NB4 (cell line): ENCODE measurements at regions not wholly inside any gene's neighbourhood (a gene's known extent, or its start where the extent isn't known, plus 50 kb on each side); places are given as distances from the start of the nearest gene placed in this dataset.

Experiments used
- CTCF ChIP-seq: IDR thresholded peaks from one replicate; pipeline ENCODE4 v1.5.1; 2012; ENCODE audit warnings: low read depth, low read length
- MAX ChIP-seq: IDR thresholded peaks from 2 replicates; pipeline ENCODE4 v1.6.1; 2011; ENCODE audit warnings: low read depth, low read length
- MYC ChIP-seq: IDR thresholded peaks from 2 replicates; pipeline ENCODE4 v1.6.1; 2011; ENCODE audit warnings: low read depth, low read length
- POLR2A ChIP-seq: IDR thresholded peaks from 2 replicates; pipeline ENCODE4 v1.6.1; 2011; ENCODE audit warnings: mild to moderate bottlenecking; ENCODE audit not compliant: insufficient read length; ENCODE audit errors: extremely low read depth

DNA sequence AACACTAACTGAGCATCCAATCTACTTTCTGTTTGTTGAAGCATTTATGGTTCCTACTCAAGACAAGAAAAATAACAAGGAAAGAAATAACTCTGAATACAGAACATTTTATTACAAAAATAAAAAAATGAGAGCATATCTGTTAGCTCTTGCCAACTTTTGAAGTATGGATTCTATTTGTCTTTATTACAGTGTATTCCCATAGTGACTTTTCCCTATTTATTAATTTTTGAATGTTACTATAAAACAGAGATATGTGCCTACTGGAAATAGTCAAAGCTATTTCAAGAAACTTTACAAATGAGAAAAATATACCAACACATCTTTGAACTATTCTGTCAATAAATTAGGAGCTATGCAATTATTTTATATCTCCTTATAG is 153.0 kb downstream of the HLX start:
- TF ChIP-seq MAX, result no peak
- TF ChIP-seq POLR2A, result no peak
- TF ChIP-seq CTCF, result no peak
- no peak for TF ChIP-seq MYC
